HPDE6-E6E7 (cell line): ENCODE measurements at regions not wholly inside any gene's neighbourhood (a gene's known extent, or its start where the extent isn't known, plus 50 kb on each side); places are given as distances from the start of the nearest gene placed in this dataset.
"Not testable (repeated sequence)": the region's sequence is repeated elsewhere in the genome, so short reads cannot be mapped to it uniquely, and the experiment has no call there.

Source experiments
- DNase-seq: peaks from one replicate; pipeline ENCODE4 v3.0.0; 2011; ENCODE audit warnings: missing footprints; ENCODE audit errors: extremely low spot score

- DNase-seq: no peak
Measured at GRCh38 chr5:118193194-118193905, 795.0 kb downstream of the DTWD2 start.

- DNase-seq: no peak
Measured at GRCh38 chr5:118185018-118185417, 803.3 kb downstream of the DTWD2 start.

- DNase-seq: no peak
Measured at GRCh38 chr5:118176146-118176545, 812.2 kb downstream of the DTWD2 start.

- DNase-seq: no peak
Measured at GRCh38 chr5:118174671-118175070, 813.7 kb downstream of the DTWD2 start.

- DNase-seq: no peak
Measured at GRCh38 chr5:118173340-118173739, 815.0 kb downstream of the DTWD2 start.

GRCh38 chr5:118165619-118166018 lies 822.7 kb downstream of the DTWD2 start:
- DNase-seq: no peak

GRCh38 chr5:118156181-118156580 lies 832.2 kb downstream of the DTWD2 start:
- no peak for DNase-seq

GRCh38 chr5:118146824-118147223 lies 841.5 kb downstream of the DTWD2 start:
- no peak for DNase-seq

GRCh38 chr5:118144540-118144939 lies 843.8 kb downstream of the DTWD2 start:
- no peak for DNase-seq

- no peak for DNase-seq
Measured at GRCh38 chr5:118139361-118139760, 849.0 kb downstream of the DTWD2 start.

- DNase-seq: no peak
Measured at GRCh38 chr5:118126159-118126558, 862.2 kb downstream of the DTWD2 start.

- no peak for DNase-seq
Measured at GRCh38 chr5:118125687-118126086, 862.7 kb downstream of the DTWD2 start.

GRCh38 chr5:118121258-118121657 lies 867.1 kb downstream of the DTWD2 start:
- DNase-seq: no peak

GRCh38 chr5:118115791-118116190 lies 872.6 kb downstream of the DTWD2 start:
- no peak for DNase-seq

- DNase-seq: no peak
Measured at GRCh38 chr5:118111956-118112355, 876.4 kb downstream of the DTWD2 start.

- not testable (repeated sequence) for DNase-seq
Measured at GRCh38 chr5:118107246-118107645, 881.1 kb downstream of the DTWD2 start.

GRCh38 chr5:118098716-118099115 lies 889.6 kb downstream of the DTWD2 start:
- DNase-seq: no peak

GRCh38 chr5:118095115-118095514 lies 893.2 kb downstream of the DTWD2 start:
- no peak for DNase-seq

- no peak for DNase-seq
Measured at GRCh38 chr5:118088448-118088847, 899.9 kb downstream of the DTWD2 start.

- DNase-seq: no peak
Measured at GRCh38 chr5:118076490-118076889, 911.9 kb downstream of the DTWD2 start.

GRCh38 chr5:118070041-118070440 lies 918.3 kb downstream of the DTWD2 start:
- no peak for DNase-seq

- no peak for DNase-seq
Measured at GRCh38 chr5:118069452-118069851, 918.9 kb downstream of the DTWD2 start.

- DNase-seq: no peak
Measured at GRCh38 chr5:118068886-118069285, 919.5 kb downstream of the DTWD2 start.

GRCh38 chr5:118063836-118064235 lies 924.5 kb downstream of the DTWD2 start:
- DNase-seq: not testable (repeated sequence)
